Fibroblast of upper back skin (primary cell): ENCODE measurements at regions not wholly inside any gene's neighbourhood (a gene's known extent, or its start where the extent isn't known, plus 50 kb on each side); places are given as distances from the start of the nearest gene placed in this dataset.
"Not testable (repeated sequence)": the region's sequence is repeated elsewhere in the genome, so short reads cannot be mapped to it uniquely, and the experiment has no call there.

ENCODE experiments used
- DNase-seq: peaks from one replicate; pipeline ENCODE4 v3.0.0-alpha.2; 2013

DNA sequence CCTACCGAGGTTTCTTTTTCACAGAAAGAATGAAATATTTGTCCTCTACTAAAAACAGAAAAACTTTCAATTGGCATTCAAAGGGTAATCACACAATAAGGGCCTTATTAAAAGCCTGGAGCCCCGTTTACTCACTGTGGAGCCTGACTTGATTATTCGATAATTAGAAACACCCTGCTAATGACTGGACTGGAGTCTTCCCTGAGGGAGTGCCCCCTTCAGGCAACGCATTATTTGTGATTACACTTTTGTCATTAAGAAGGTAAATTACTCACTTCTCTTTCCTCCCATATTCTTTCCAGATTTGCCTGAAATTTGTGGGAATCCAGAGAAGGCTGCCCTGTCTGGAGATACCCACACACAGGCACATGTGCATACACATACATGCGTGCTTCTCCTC, 444.2 kb upstream of the NPVF start:
- no peak for DNase-seq

DNA sequence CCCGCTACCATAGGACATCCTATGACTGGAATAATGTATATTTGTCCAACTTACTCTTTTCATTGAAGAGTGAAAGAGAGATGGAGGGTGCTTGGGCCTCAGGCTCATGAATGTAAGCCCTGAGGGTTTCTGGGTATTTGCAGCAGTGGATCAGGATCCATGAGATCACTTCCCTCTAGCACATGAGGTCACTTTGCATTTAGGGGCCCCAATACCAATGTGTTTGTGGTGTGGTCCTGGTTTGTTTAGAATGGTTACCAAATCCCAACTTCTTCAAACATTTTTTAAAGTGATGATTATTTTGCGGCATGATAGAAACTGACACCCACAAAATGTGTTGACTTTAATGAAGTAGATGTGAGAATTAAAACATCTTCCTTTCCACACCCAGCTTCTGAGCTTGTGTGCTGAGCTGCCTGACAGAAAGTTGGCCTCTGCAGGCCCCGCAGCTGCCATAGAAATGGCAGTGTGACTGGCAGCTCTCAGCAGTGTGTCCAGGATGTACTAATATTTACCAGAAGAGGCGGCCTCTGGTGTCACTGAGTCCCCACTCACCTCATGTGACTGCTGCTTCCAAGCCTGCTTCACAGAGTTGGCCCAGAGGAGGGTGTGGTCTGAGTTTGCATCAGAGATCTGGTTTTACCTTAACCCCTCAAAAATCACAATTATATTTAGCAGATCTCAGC, 447.6 kb upstream of the NPVF start:
- no peak for DNase-seq

DNA sequence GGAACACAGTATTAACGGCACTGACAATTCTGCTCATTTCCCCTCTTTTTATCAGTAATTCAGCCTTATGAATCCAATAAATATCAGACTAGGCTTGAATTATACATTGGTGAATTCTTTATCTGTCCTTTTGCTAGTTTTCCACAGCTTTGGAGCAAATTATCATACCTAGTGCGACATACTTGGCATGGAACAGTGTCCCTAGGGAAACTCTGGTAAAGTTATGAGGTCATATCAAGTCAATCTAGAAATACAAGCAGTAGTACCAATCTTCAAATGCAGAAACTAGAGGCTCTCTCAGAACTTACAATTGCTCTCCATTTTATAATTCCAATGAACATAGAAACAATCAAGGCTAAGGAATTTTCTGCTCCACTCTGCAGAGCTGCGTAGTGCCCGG, 449.3 kb upstream of the NPVF start:
- DNase-seq, result no peak

DNA sequence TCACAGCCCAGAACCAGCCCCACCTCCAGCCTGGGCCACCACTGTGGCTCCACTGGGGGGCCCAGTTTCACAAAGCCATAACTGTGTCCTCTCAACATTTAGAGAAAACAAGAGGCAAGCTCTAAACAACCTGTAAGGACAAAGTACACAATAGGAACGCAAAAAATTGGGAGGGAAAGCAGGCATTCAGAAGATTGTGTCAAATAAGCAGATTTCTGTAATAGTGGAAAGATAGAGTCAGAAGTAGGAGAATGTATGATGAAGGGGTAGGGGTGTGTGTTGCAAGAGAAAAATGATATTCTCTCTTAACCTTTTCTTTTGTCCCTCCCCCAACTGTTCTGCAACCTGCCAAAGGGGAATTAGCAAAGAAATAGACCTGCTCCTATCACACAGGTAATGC, 449.9 kb upstream of the NPVF start:
- no peak for DNase-seq

DNA sequence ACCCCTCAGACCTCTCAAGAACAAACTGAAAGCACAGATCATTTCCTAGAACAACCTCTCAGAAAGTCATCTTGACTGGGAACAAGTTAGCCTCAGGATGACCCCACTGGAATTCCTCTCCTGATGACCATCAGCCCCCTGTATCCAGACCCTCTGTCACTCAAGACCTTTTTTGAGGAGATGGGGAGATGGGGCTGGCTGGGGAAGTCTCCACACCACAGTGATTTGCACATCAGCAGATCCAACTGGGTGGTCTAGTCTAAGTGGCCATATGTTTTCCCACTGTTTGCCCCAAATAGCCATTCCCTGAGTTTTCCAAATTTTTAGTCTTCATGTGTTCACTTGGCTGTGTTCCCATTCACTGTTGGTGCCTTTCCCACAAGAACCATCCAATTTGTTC, 452.4 kb upstream of the NPVF start:
- no peak for DNase-seq

DNA sequence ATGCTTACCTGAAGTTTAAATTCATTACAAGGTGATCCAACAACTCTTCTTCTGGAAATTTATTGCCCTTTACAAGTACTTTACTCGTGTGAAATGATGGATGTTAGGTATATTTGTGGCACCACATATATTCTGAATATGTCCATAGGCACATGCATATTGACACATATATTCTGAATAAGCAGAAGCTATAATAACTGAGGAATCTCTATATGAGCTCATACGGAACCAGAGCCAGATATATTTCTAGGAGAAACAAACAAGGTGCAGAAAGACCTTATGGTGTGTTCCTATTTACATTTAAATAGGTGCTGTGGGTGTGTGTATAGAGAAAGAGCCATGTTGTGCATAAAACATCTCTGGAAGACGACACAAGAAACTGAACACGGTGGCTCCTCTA, 456.1 kb upstream of the NPVF start:
- no peak for DNase-seq

DNA sequence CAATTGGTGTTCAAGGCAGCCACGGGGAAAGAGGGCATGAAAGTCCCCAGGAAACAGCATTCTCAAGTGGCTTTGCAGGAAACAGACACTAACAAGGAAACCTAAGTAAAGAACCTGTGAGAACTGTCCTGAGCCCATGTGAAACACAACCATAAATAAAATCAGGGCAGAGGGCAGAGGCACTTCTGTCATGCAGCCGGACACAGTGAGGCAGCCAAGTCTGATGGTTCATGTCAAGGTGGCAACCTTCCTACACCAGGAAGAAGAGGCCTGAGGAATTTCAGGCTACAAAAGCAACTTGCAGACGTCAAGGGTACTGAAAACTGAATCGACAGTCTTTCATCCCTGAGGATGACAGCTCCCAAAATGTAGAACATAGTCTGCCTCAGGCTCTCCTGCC, 458.2 kb upstream of the NPVF start:
- DNase-seq, result no peak

DNA sequence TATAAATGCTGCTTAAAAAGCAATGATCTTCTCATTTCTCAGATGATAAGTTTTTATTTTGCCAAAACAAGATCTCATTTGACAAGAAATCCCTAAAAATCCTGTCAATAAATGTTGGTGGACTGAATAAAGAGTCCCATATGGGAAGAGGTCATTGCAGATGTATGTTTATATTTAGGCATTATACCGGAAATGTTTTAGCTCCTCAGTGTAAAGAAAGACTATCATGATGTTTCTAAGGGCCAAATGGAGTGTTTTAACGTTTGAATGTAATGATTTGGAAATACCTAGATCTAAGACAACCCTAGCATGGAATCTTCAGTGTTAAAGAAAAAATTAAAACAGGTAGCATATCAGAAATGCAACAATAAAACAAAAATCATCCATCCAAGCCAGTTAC, 457.8 kb upstream of the NFE2L3 start:
- DNase-seq, result no peak

DNA sequence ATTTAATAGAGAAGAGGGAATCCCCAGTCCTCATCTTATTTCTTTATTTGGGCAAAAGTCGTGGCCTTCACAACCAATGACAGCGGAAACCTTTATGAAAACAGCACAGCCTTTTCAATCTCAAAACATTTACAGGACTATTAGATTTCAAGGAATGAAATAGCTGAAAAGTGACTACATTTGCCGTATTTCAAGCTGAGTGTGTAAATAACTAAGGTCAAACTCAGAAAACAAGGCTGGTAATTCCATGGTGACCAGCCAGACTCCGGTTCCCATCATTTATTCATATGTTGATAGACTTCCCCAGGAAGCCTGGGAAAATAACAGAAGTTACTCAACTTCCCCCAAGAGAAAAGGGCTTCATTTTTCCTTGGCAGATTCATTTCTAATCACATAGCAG, 457.3 kb upstream of the NFE2L3 start:
- peak; percentile 18 for DNase-seq

DNA sequence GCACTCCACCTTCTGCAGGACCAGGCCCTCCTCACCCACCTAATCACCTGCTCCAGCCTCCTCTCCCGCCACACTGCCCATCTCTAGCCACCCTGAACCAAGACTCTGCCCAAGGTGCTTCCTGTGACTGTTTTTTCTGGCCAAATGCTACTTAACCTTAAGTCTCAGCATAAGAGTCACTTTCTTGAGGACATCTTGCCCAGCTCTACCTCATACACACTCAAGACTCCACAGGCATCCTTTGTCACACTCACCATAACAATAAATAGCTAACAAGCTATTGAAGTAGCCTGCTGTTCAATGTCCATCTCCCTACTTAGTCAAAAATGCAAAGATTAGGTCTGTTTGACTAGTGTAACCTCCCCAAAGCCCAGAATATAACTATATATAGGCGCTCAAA, 455.4 kb upstream of the NFE2L3 start:
- no peak for DNase-seq

DNA sequence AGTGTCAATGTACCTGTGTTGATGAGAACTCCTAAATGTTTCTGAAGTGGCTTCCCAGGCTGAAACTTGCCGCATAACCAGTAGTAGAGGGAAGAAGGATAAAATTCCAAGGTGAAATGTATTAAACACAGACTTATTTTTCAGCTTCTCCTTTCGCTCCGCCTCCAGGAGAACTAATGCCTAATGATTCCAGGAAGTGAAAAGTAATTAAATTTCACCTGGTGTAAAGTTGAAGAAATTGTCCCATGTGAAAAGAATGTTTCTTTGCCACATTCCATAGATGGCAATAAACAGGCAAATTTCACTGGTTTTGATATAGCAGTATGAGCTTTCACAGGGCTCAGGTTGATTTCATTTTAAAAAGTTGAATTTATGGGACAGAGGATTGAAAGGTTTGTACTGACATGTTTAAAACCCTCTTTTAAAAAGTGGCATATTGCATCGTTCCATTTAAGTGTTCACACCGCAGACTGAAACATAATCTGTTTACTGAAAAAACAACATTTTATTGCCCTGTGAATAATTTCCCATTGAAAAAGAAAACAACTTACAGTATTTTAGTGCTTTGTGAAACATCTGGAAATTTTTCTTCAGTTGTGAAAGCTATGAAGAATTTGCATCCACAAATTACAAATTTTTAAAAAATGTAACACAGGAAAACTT, 453.4 kb upstream of the NFE2L3 start:
- DNase-seq, result no peak

DNA sequence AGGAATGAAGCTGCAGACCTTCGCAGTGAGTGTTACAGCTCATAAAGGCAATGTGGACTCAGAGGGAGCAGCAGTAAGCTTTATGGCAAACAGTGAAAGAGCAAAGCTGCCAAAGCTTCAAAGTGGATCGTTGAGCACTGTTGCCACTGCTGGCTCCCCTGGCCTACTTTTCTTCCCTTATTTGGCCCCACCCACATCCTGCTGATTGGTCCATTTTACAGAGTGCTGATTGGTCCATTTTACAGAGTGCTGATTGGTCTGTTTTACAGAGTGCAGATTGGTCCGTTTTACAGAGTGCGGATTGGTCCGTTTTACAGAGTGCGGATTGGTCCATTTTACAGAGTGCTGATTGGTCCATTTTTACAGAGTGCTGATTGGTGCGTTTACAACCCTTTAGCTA, 451.9 kb upstream of the NFE2L3 start:
- DNase-seq, result not testable (repeated sequence)

DNA sequence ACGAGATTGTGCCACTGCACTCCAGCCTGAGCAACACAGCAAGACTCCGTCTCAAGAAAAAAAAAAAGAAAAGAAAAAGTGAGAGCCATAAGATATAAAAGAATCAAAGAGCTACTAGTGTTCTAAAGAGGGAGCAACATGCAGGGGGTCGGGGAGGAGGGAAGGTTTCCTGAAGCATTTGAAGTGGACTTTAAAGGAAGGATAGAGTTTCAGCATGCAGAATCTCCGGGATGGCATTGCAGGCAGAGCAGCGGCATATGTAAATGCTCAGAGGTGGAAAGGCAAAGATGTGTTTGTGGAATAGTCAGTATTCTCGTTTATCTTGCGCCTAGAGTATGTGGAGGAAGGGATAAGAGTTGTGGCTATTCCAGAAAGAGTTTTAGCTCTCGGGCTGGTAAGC, 447.6 kb upstream of the NFE2L3 start:
- no peak for DNase-seq

DNA sequence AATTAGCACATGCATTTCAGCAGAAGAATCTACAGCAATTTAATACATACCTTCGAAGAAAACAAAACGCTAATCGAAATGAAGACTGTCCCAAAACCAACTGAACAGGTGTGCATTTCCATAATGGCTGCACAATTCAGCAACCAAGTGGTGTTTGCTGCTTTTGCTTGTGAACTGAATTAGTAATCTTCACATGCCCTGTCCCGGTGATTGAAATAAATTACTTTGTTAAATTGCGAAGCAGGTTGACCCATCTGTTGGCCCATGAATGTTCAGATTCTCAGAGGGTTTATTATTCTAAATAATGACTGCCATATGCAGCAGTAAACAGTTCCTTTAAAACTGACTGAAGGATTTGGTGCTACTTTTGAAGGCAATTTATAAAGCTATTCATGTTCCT, 445.2 kb upstream of the NFE2L3 start:
- DNase-seq, result no peak

DNA sequence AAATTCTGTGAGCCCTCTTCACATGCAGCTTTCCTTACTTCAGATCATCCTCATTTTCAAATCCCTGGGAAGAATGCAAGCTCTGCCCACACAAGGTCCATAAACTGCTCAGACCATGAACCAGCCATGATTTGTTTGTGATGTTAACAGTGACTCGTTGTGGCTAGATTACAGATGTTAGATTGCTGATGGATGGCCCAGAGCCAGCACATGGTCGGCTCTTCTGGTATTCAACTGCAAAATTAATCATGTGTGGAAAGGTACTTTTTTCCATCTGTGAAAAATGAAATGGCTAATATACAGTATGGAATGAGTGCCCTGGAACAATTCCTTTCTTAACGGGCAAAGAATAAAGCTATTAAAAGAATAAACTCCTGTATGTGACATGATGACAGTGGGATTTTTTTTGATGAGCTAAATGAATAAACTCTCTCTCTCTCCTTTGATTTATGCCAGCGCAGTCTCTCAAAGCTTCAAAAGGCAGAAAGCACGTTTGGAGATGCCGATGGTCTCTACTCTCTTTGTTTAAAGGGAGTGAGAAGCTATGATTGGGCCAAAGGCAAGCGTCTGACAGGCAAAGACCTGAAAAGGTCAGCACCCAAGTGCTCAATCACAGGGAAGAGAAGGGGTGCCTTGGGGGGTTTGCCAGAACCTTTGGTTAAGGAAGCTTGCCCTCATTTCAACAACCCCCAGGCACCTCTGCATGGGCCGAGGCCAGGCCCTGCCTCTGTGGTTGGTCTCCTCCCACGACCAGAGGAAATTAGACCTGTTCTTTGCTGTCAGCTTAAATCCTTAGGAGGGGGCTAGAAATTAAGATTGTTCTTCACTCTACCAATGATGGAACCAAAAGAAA, 444.0 kb upstream of the NFE2L3 start:
- DNase-seq, result peak; percentile 57

DNA sequence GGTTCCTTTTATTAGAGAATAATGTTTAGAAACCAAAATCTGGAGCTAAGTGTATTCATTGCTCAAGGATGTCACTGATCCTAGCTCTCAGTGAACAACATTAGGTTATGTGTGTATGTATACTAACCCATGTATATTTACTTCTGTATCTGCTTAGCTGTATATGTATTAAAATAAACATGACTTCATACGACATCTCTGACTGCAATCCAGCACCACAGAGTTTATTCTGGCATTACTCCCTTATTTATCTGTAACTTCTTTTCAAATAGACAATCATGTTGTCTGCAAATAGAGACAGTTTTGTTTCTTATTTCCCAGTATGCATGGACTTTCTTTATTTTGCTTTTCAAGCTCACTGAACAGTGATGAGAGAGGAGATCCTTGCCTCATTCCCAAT, 441.0 kb upstream of the NFE2L3 start:
- DNase-seq, result no peak

DNA sequence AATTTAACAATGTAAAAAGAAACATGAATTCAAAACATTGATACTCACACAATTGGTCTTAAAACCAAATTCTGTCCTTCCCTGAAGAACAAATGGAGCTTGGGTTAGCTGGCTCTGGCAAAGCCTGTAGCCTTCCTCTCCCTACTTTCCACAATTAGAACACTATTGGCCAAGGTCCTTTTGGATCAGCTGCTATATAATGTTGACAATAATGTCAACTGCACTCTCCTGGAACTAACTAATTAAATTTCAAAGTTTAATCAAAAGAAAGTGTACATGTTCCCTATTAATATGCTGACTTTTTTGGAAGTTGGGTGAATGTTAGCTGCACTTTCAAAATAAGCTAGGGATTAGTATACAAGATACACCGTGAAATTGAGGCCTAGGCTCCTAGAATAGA, 440.1 kb upstream of the NFE2L3 start:
- no peak for DNase-seq

DNA sequence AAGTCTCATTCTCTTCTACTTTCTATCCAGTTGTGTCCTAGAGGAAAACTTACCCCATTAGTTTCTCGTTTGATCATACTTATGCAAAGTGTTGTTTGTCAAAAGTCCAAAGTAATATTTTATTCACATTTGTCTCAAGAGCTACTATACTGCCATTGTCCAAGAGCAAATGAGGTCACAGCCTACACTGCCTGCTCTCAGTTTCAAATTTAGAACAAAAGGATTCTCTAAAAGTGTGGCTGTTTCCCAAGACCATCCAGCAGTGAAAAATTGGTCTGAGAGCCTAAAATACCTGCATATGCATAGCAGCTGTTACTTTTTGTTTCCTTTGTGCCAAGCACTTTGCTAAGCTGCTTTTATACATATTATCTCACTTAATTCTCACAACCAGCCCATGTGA, 439.5 kb upstream of the NFE2L3 start:
- no peak for DNase-seq

DNA sequence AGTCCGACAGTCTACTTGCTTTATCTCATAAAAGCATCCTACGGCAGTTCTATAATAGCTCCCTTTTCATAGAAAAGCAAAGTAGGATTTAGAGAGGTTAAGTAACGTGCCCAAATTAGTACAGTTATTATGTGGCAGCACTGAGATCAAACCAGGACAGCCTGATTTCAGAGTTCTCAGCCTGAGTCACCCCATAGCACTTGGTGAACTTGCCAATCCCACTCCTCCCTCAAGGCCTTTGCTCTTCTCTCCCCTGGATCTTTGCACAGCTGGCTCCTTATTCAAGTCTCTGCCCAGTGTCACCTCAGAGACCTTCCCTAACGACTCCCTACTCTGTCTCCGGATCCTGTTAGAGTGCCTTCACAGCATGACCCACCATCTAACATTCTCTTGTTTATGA, 438.0 kb upstream of the NFE2L3 start:
- no peak for DNase-seq

DNA sequence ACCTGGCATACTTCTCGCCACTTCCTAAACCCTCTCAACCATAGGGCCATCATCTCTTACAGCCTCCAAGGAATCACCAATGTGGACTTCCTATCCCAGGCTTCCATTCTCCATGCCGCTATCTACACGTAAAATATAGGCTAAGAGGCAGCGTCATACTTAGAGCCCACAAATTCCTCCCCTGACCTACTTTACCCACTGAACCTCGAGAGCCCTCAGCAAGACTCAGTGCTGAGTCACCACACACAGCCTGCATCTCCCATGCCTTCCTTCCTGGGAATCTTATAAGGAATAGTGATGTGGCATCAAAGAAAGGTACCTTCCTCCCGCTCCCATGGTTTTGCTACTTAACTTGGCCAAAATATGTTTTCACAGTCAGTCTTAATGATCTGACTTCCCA, 435.6 kb upstream of the NFE2L3 start:
- peak; percentile 18 for DNase-seq

DNA sequence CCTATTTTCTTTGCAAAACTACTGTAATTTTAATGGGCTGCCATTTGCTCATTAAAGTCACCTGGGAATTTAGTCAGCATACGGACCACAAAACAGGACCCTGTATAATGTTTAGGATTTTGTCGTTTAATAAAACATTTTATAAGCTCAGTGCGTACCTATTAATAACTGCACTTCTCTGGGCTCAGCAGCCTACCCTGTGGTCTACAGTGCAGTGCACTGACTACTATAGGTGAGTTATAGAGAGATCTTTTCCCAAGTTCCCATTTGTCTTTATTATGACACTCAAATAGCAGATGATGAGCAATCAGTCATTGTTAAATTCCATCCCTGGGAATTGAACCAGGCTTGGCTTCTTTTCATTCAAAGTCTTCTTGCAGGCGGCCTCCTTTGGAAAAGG, 433.4 kb upstream of the NFE2L3 start:
- DNase-seq, result no peak

DNA sequence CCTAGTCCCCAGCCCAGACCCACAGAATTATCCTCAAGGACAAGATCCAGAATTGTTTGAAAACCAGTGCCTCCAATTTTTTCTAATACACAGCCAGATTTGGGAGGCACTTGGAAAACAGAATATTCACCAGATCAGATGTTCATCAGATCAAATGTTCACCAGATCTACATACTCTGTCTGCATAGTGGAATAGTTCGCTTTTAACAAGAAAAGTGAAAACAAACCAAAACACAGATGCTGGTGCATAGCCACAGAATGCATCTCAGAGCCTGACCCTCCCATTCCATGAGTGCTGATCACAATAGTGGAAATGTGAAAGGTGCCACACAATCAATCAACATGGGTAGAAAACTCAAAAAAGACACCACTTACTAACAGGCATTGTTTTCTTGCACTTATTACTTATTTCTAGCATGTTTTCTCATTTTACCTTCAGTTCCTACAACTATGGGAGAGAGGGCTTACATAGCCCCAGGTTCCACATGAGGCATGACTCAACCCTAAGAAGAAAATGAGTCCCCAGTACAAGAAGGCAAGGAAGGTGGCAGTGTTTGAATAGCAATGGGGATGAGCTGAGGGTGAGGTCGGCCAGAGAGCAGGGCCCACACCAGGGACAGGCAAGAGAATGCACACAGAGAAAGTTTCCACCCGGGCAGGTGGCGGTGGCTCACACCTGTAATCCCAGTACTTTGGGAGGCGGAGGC, 432.7 kb upstream of the NFE2L3 start:
- DNase-seq, result no peak

DNA sequence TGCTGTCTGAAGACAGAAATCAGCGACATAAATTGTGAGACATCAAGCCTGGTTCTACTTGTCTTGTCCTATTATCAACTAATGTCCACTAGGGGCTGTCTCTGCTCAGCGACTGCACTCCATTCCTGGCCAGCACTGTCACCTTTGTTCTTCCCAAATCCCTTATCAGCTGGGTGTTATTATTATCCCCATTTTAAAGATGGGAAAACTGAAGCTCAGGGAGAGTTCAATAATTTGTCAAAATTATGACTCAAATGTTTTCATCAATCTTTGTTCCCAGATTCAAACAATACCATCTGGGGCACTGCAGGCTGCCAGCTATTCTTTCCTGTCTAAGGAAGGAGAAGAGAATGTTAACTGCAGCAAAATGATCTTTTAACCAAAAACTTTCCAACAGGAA, 431.6 kb upstream of the NFE2L3 start:
- DNase-seq, result peak; percentile 4

DNA sequence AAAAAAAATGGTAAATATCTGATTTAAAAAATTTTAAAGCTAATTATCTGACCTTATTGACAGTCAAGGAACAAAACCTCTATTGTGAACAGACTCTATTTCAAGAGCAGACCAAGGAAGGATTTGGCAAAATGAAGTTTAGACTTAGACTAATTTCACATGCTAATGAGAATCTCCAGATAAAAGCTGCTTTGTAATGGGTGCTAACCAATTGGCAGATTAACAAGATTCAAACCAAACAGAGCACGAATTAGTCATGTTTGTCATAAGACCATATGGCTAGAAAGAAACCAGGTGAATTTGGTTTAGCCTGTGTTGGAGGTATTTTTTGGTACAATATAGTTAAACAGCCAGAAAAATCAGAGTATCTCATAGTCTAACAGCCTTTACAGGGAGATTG, 429.1 kb upstream of the NFE2L3 start:
- no peak for DNase-seq
